Activated CD8-positive, alpha-beta memory T cell treated with anti-CD3 and anti-CD28 coated beads for 24 hours (primary cell): ENCODE measurements at regions not wholly inside any gene's neighbourhood (a gene's known extent, or its start where the extent isn't known, plus 50 kb on each side); places are given as distances from the start of the nearest gene placed in this dataset.
"Not testable (repeated sequence)": the region's sequence is repeated elsewhere in the genome, so short reads cannot be mapped to it uniquely, and the experiment has no call there.

Experiments
- DNase-seq: peaks from one replicate; pipeline ENCODE4 v3.0.0-alpha.2; 2020

GRCh38 chr22:23460517-23461031 is 119.5 kb downstream of the IGLL1 start:
- not testable (repeated sequence) for DNase-seq

DNA sequence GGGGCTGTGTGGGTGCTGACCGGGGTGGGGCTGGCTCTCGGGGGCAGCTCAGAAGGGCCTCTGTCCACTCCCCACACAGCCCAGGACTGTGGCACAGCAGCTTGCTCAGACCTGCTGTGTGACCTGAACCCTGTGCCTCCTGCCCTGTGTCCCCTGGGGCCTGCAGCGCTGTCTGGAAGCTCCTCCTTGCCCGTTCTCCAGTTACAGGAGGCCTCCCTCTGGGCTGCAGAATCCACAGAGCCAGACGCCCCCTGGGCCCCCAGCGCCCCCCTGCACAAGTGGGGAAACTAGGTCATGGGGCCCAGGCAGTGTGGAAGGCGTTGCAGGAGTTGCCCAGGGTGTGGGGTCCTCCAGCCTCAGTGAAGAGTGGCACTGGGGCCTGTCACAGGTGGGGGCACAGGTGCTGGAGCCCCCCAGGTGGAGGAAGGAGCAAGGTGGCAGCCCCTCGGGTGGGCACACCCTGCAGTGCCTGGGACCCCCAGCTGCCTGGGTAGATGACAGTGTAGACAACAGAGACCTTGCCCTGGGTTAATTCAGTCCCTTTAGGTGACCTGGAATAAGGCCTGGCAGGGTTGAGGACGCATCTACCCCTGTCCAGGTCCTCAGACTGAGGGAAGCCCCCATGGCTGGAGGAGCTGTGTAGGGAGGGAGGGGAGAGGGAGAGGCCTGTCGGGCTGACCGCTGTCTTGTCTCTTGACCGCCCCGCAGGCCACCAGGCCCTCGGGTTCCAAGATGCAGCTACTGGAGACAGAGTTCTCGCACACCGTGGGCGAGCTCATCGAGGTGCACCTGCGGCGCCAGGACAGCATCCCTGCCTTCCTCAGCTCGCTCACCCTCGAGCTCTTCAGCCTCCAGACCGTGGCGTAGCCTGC is 120.2 kb downstream of the IGLL1 start:
- DNase-seq, result not testable (repeated sequence)

GRCh38 chr22:23458663-23459541 is 121.2 kb downstream of the IGLL1 start:
- no peak for DNase-seq

GRCh38 chr22:23457380-23457985 is 122.6 kb downstream of the IGLL1 start:
- no peak for DNase-seq

DNA sequence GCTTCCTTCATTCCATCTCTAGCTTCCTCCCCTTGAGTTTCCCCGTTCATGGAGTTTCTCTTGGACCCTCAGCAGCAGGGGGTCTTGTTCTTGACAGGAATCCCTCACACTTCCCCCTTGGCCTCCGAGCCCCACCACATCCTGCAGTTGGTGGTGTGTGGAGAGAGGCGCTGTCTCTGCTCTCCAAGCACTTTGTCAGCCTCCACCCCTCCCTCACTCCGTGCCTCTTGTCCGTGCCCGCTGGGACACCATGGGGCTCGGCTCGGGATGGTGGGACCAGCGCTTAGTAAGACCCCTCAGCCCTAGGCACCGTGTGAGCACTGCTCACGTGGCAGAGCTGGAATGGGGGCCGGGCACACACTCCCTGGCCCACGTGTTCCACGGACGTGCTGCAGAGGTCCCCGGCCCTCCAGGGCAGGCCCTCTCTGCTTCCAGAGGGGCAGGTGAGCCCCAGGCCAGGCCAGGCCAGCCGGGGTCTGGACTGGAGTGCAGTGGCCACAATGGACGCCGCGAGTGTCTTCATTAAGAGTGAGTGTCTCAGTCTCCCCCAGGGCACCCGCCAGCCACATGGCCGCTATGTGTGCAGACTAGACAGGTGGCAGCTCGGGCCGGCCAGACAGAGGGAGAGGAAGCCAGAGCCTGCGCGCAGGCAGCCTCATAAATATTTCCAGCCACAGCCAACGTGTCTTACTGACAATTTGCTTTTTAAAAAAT is 123.3 kb downstream of the IGLL1 start:
- not testable (repeated sequence) for DNase-seq

- DNase-seq, result not testable (repeated sequence)
Observed at GRCh38 chr22:23454345-23454744, 125.7 kb downstream of the IGLL1 start.

GRCh38 chr22:23453277-23453676 is 126.8 kb downstream of the IGLL1 start:
- no peak for DNase-seq

- DNase-seq, result no peak
Observed at GRCh38 chr22:23452231-23453010, 127.7 kb downstream of the IGLL1 start.

DNA sequence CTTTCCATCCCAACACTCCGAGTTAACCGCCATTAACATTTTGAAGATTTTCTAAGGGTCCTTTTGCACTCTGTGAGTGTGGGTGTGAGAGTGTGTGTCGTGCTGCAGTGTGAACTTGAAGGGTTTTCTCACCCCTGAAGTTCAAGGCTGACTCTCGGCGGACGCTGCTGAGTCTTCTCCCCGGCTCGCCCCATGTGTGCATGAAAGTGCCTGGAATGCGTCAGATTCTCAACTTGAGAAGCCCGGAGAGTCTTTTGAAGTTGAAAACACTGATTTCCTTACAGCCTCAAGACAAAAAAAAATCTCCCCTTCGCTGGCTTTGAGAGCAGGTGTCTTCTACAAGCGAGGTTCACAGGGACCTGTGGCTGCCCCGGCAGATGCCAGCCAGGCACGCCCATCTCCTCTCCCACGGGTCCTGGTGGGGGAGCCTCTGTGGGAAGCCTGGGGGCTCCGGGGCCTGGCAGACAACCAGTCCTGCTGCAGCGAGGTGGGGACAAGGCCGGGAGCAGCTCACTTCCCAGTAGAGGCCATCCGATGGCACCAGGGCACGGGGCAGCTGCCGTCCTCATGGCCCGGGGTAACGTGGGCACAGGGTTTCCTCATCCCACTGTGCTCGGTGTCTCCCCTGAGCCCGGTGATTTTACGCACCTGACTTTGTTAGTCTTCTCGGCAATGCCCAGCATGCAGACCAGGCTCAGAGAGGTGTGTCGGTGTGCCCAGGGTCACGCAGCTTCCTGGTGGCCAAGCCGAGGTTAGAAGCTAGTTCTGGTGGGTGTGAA is 128.4 kb downstream of the IGLL1 start:
- not testable (repeated sequence) for DNase-seq

DNA sequence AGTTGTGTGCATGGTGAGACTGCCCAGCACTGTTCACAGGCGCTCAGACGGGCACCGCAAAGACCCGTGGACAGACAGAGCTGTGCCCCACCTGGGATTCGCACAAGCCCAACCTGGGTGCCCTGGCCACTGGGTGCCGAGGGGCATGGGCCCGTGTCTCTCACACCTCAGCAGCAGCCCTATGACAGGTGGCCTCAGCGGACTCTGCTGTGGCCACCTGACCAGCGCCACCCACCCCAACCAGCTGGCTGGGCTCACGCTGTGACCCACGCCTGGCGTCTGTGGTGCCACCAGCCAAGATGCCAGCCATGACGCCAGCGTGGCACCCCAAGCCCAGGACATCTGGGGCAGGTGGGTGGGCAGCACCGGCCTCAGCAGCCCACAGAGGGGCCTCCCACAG is 129.3 kb downstream of the IGLL1 start:
- not testable (repeated sequence) for DNase-seq

DNA sequence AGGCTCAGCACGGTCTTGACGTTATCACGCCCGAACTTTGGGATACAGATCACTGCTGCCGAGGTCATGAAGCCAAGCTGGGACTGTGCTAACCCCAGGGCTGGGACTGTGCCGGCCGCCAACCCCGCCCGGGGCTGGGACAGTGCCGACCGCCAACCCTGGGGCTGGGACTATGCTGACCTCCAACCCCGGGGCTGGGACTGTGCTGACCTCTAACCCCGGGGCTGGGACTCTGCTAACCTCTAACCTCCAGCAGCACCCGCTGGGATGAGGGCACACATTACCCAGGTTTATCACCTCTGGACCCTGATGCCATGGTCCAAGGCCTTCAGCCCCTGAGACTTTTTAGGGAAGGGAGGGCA is 129.7 kb downstream of the IGLL1 start:
- DNase-seq, result no peak

DNA sequence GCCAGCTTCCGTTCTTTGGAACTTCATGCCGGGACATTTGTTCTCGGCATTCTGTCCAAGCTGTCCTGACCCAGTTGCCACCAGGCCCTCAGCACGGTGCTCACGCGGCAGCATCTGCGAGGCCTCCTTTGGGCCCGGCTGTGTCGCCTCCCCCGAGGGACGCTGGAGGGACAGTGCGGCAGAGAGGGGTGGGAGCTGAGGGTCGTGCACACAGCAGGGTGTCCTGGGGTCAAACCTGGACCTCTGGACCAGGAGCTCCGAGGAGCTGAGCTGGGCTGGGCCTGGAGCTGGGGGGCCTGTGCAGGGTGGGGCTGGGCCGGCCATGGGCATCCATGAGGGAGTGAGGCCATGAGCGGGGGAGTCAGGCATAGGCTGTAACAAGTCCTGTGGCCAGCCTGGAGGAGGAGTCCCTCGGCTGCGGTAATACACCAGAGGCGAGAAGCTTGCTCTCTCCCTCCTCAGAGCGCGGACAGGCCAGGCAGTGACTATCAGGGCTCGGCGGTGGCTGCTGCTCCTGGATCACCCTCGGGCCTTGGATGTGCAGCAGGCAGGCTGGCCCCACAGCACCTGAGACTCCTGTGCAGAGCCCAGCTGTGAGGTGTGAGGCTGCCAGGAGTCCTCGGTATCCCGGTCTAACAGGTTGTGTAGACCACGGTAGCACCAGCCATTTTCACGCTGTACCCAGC is 130.2 kb downstream of the IGLL1 start:
- DNase-seq, result not testable (repeated sequence)

- DNase-seq, result not testable (repeated sequence)
Observed at GRCh38 chr22:23448499-23449288, 131.4 kb downstream of the IGLL1 start.

DNA sequence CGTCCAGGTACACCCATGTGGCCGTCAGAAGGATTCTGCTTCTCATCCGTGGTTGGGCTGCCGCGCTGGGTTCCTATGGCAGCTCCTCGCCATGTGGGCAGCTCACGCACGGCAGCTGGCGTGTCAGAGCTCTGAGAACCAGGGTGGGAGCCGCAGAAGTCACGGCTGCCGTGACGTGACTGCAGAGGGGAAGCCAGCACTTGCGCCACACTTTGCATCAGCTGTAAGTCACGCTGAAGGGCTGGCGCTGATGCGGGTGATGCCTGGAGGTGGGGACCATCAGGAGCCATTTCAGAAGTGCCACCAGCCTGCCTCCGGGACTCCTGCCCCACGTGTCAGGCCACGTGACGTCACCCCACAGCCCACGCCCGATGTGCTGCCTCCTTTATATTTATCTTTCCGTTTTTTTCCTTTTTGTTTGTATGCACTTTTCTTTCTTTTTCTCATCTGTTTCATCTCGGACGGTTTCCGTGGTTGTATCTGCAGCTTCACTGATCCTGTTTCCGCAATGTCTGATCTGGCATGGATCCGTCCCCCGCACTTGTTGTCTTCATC is 133.2 kb downstream of the IGLL1 start:
- no peak for DNase-seq

DNA sequence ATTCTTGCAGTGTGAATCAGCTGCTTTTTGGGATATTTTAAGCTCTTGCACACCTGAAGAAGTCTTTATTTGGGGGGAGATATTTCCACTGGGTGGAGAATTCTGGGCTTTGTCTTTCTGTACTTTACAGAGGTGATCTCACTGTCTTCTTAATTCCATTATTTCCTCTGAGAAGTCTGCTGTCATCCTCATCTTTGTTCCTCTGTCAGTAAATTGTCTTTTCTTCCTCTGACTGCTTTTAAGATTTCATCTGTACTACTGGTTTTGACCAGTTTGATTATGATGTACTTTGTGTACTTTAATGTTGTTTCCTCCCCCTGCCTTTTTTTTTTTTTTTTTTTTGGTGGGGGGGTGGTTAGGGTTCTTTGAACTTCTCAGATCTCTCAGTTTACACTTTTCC is 133.9 kb downstream of the IGLL1 start:
- not testable (repeated sequence) for DNase-seq

DNA sequence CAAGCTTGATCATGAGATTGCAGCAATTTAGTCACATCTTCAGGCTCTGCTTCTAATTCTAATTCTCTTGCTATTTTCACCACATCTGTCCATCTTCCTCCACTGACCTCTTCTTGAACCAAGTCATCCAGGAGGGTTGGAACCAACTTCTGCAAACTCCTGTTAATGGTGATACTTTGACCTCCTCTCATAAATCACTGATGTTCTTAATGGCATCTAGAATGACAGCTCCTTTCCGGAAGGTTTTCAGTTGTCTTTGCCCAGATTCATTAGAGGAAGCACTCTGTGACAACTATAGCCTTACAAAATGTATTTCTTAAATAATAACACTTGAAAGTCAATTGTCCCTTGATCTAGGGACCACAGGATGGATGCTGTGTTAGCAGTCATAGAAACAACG is 136.2 kb downstream of the IGLL1 start:
- DNase-seq, result not testable (repeated sequence)

DNA sequence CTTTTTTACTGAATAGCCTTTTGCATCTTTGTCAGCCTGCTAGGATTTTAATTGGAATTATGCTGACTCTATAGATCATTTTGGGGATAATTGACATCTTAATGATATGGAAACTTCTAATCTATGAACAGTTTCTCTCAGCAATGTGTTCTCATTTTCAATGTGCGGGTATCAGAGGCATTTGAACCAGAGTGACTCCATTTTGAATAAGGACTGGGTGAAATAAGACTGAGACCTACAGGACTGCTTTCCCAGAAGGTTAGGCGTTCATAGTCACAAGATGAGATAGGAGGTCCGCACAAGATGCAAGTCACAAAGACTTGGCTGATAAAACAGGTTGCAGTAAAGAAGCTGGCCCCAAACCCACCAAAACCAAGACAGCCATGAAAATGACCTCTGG is 140.5 kb downstream of the IGLL1 start:
- not testable (repeated sequence) for DNase-seq

DNA sequence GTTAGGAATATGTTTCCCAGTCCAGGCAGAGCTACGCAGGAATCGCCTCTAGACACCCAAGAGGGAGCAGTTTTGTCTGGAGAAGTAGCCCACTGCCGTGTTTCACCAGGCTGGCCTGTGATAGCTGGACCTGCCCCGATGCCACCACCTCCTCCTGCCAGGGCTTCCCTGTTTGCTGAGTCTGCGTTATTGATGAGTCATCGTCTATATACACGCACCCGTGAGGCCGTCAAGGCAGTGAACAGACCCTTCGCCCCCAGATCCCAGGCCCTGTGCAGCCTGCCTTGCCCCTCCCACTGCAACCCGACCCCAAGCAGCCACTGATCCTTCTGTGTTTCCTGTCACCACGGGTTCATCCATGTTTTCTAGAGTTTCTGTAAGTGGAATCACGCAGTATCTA is 141.9 kb downstream of the IGLL1 start:
- DNase-seq, result no peak

DNA sequence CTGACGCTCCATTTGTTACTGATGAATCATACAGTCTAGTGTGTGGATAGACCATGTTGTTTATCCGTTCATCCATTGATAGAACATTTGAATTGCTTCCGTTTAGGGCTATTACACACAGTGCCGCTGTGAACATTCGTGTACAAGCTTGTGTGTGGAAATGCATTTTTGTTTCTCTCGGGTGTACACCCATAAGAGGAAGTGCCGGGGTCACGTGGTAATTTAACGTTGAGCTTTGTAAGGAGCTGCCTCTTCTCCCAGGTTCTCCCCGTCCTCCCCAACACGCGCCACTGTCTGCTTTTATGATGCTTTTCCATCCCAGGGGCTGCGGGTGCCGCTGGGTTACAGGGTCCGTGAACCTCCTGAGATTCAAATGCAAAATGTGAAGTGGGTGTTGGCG is 142.3 kb downstream of the IGLL1 start:
- DNase-seq, result no peak
